Renal cortical epithelial cell (primary cell): ENCODE measurements at regions not wholly inside any gene's neighbourhood (a gene's known extent, or its start where the extent isn't known, plus 50 kb on each side); places are given as distances from the start of the nearest gene placed in this dataset.

Source experiments
- DNase-seq: peaks from one replicate; pipeline ENCODE4 v3.0.0-alpha.2; 2011; ENCODE audit warnings: low read depth

DNA sequence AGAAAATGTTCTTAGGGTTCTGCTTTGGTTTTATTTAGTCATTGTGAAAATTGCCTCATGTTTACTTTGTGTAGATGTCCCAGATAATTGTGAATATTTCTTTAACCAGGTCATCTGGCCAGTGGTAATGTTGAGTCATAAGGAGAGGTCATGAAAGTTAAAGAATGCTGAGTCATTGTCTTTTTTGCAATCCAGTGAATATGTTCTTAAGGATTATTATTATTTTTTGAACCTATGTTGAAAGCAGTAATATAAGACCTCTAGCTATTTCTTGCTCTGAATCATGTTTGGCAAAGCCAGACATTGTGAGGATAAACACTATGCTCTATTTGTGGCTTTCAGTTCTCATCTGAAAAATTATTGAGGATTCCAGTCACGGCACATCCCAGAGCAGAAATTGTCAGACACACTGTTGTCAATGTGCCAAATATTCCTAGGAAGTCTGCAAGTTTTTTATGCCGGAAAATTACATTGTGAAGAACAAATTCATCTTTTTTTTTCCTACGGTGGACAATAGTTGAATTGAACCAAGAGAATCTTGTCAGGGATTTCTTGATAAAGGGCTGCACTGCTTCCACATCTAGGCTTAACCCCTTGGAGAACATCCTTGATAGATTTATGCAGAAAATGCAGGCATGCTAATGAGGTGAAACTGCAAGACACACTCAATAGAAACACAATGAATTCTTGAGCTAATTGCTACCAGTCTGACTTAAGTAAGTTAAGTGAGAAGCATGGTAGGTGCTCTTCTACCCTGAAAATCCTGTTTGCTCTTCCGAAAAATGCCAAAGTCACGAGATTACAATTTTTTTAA lies 369.6 kb downstream of the ATP23 start:
- DNase-seq, result peak; percentile 99

GRCh38 chr12:58313091-58313855 lies 371.9 kb downstream of the ATP23 start:
- peak; percentile 84 for DNase-seq

- DNase-seq, result peak; percentile 26
These were observed 373.2 kb downstream of the ATP23 start for GRCh38 chr12:58314610-58315009.

GRCh38 chr12:58316926-58317325 lies 375.6 kb downstream of the ATP23 start:
- no peak for DNase-seq

DNA sequence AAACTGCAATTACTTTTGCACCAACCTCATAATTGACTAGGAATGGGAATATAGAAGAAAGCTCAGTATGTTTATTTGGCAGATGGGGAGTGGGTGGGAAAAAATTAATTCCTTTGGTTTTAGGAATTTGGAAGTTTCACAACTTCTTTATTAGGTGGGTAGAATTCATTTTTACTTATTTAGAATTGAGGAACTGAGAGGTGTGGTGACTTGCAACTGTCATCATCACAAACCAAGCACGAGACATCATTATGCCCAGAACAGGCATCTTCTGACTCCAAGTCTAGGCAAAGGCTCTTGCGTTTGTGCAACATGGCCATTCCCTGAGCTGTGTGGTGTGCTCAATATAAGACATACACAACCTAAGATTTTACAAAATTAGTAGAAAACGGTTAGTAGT lies 380.0 kb downstream of the ATP23 start:
- no peak for DNase-seq

GRCh38 chr12:58323676-58324075 lies 382.3 kb downstream of the ATP23 start:
- no peak for DNase-seq

GRCh38 chr12:58325561-58325960 lies 384.2 kb downstream of the ATP23 start:
- DNase-seq, result no peak

GRCh38 chr12:58326534-58326933 lies 385.2 kb downstream of the ATP23 start:
- DNase-seq, result no peak

DNA sequence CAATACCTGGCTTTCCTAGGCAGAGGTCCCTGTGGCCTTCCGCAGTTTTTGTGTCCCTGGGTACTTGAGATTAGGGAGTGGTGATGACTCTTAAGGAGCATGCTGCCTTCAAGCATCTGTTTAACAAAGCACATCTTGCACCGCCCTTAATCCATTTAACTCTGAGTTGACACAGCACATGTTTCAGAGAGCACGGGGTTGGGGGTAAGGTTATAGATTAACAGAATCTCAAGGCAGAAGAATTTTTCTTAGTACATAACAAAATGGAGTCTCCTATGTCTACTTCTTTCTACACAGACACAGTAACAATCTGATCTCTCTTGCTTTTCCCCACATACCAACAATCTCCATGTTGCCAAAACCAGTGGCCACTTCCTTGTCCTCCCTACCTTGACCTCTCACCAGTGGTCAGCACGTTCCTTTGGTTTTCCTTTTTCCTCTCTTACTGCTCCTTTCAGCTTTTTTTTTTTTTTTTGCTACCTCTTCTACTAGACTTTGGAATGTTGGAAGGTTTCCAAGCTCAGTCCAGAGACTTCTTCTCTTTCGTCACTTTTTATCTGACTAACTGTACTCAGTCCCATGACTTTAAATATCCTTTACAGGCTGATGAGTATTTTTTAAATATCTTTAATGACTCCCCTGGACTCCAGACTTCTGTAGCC lies 395.3 kb downstream of the ATP23 start:
- DNase-seq, result peak; percentile 87

DNA sequence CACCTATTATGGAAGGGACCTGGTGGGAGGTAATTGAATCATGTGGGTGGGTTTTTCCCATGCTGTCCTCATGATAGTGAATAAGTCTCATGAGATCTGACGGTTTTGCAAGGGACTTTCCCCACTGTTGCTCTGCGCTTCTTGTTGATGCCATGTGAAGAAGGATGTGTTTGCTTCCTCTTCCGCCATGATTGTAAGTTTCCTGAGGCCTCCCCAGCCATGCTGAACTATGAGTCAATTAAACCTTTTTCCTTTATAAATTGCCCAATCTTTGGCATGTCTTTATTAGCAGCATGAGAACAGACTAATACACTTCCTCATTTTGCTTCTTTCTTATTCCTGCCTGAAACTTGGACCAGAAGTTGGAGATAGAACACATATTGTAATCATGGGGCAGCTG lies 396.2 kb downstream of the ATP23 start:
- peak; percentile 56 for DNase-seq

- DNase-seq, result peak; percentile 38
These were observed 400.4 kb downstream of the ATP23 start for GRCh38 chr12:58341791-58342190.

DNA sequence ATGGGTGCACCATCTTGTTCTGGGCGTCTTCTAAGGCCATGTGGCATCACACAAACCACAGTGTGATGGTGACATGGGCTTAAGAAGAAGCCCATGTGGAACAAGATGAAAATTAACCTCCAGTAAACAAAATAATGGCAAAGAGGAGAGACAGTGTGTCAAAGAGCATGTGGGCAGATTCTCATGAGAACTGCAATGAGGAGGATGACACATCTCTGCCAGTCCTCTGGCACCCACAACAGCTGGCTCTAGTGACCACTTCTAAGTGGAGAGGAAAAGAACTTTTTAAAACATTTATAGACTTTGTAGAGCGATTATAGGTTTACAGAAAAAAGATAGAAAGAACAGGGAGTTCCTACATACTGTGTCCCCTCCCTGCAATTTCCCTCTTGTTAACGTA lies 401.4 kb downstream of the ATP23 start:
- no peak for DNase-seq

DNA sequence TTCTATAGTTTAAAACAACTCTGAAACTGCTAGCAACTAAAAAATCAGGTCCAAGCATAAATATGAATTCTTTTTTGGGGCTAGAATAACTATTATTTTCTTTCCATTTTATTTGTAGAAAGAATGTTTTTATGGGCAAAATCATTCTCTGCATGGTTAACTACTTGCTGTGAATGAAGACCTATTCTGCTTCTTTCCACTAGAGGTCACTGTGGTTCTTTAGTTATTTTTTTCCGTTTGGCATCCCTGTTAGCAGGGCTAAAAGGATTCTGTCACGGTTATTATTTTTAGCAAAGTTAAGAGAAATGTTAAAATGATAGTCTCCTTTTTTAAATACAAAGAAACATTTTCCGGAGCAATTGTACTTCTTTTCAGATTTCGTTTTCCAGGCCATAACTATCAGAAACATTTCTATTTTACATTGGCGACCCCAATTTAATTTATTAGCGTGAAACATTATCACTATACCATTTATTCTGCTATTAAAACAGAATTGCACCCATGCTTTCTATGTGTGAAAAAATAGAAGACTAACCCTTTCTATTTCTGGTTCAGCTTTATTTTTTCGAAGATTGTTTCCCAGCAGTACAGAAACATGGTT lies 404.8 kb downstream of the ATP23 start:
- peak; percentile 47 for DNase-seq

GRCh38 chr12:58347188-58347587 lies 405.8 kb downstream of the ATP23 start:
- no peak for DNase-seq

- no peak for DNase-seq
These were observed 406.3 kb downstream of the ATP23 start for GRCh38 chr12:58347691-58348090.

GRCh38 chr12:58349161-58349560 lies 407.8 kb downstream of the ATP23 start:
- DNase-seq, result no peak

GRCh38 chr12:58356794-58357193 lies 415.4 kb downstream of the ATP23 start:
- DNase-seq, result no peak

- no peak for DNase-seq
These were observed 416.1 kb downstream of the ATP23 start for GRCh38 chr12:58357511-58357910.

- no peak for DNase-seq
These were observed 417.0 kb downstream of the ATP23 start for GRCh38 chr12:58358369-58358768.

- no peak for DNase-seq
These were observed 417.7 kb downstream of the ATP23 start for GRCh38 chr12:58359084-58359483.

DNA sequence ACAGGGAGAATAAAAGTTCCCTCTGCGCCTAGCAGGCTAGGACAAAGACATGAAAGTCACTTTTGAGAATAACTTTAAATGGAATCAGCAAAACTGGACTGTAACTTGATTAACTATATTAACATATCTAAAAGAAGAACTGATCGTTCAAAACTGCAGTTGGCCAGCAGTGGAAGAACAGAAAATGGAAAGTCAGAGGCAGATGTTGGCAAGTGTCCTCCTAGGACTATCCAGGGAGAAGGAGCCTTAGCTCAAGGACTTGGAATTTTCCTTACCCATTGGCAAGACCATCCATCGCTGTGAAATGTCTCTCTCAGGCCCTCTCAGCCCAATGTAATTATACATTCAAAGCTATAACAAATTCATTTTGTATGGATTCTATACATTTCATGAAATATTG lies 419.7 kb downstream of the ATP23 start:
- no peak for DNase-seq

DNA sequence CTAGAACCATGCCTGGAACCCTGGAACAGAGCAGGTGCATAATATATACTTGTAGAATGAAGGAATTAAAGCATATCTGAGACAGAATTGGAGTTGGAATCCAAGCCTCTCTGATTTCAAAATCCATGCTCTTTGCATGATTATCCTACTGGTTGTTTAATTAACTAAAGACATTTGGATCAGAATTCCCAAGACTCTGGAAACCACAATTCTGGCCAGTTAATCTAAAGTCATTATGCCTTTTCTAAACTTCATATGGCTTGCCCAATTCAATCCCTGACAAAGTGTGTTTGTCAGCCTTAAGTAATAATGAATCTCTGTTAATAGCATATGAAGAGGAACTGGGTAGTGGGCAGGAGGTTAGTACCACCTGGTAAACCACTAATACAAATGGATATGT lies 422.6 kb downstream of the ATP23 start:
- DNase-seq, result peak; percentile 26
